HCT116 (cell line): ENCODE measurements at regions not wholly inside any gene's neighbourhood (a gene's known extent, or its start where the extent isn't known, plus 50 kb on each side); places are given as distances from the start of the nearest gene placed in this dataset.

Source experiments
- CTCF ChIP-seq, 3 experiments: fragments of 200-600 bp in 1 of 3; sonication (generic) in 1 of 3; IDR thresholded peaks in 2 of 3; conservative IDR thresholded peaks in 1 of 3; 2 replicates each; pipeline ENCODE4 v1.5.1; 2012 to 2017; ENCODE audit warnings: low read depth in 2 of 3, low read length in 2 of 3, antibody characterized with exemption in 1 of 3, borderline replicate concordance in 1 of 3, control low read depth in 1 of 3, mild to moderate bottlenecking in 1 of 3, mixed read lengths in 1 of 3, mixed run types in 1 of 3, moderate library complexity in 1 of 3; ENCODE audit not compliant: insufficient read depth in 1 of 3
- EZH2 ChIP-seq: fragments of 200-600 bp; sonication (generic); IDR thresholded peaks from 2 replicates; pipeline ENCODE4 v1.6.1; 2017; ENCODE audit warnings: antibody characterized with exemption, mixed run types
- MAX ChIP-seq: IDR thresholded peaks from 2 replicates; pipeline ENCODE4 v1.6.1; 2012
- POLR2A ChIP-seq: IDR thresholded peaks from 2 replicates; pipeline ENCODE4 v1.7.0; 2011; ENCODE audit warnings: borderline replicate concordance; ENCODE audit not compliant: insufficient read depth, insufficient read length; ENCODE audit errors: extremely low read depth
- POLR2AphosphoS5 ChIP-seq: IDR thresholded peaks from 2 replicates; pipeline ENCODE4 v1.6.1; 2011; ENCODE audit warnings: mild to moderate bottlenecking, low read depth, low read length, moderate library complexity
- RAD21 ChIP-seq: IDR thresholded peaks from 2 replicates; pipeline ENCODE4 v1.6.1; 2012; ENCODE audit warnings: low read depth, mild to moderate bottlenecking
- SRF ChIP-seq: IDR thresholded peaks from 2 replicates; pipeline ENCODE4 v1.6.1; 2012; ENCODE audit warnings: low read depth
- ZFX ChIP-seq: fragments of 450-650 bp; IDR thresholded peaks from 2 replicates; pipeline ENCODE4 v1.6.1; 2017

GRCh38 chr17:72393553-72393952, 272.7 kb downstream of the SOX9 start:
- TF ChIP-seq POLR2AphosphoS5 (peak; percentile 71), POLR2A (no peak), CTCF (IDR thresholded peaks at IDR 0.05 in 2 of 3, conservative IDR thresholded peaks at IDR 0.05 in 1 of 3; ENCODE audit: borderline replicate concordance in 1 of 3, insufficient read depth in 1 of 3, low read depth in 2 of 3, low read length in 2 of 3) (no peak), SRF (peak; percentile 33; the same call in 1 of the 2 replicates), EZH2 (no peak), RAD21 (no peak; the same call in 1 of the 2 replicates), MAX (peak; percentile 70), ZFX (no peak)
